ENCODE measurements at regions not wholly inside any gene's neighbourhood (a gene's known extent, or its start where the extent isn't known, plus 50 kb on each side); places are given as distances from the start of the nearest gene placed in this dataset.

GRCh38 chr11:119982517-119983239, 155.2 kb downstream of the TRIM29 start:
- Histone ChIP-seq H3K9me1 (replicated peaks; ENCODE audit: control insufficient read depth, extremely low read depth, insufficient read depth, low read length) (no peaks in the 10 kb centered on the region), H3K4me3 (replicated peaks in 1 of 3; ENCODE audit: insufficient read depth in 1 of 3, low read depth in 1 of 3, low read length in 3 of 3) (no peak overlapping the region), H3K4me1 (ENCODE audit: control insufficient read depth, extremely low read depth, insufficient read depth, low read length) (no peaks in the 10 kb centered on the region), H3K27ac (ENCODE audit: insufficient read depth, low read depth, low read length) (no peak overlapping the region), H2AFZ (ENCODE audit: low read depth, low read length) (no peak overlapping the region), H3K27me3 (ENCODE audit: control insufficient read depth in 2 of 2, insufficient read depth in 2 of 2, low read length in 2 of 2) (no peaks in the 10 kb centered on the region), H3K36me3 (ENCODE audit: control insufficient read depth in 2 of 2, extremely low read depth in 1 of 2, insufficient read depth in 2 of 2, low read length in 2 of 2) (no peaks in the 10 kb centered on the region), H3K9ac (replicated peaks; ENCODE audit: extremely low read depth, insufficient read depth, low read length) (no peak overlapping the region), H4K20me1 (replicated peaks; ENCODE audit: control insufficient read depth, extremely low read depth, insufficient read depth, low read length) (no peaks in the 10 kb centered on the region), H3K4me2 (ENCODE audit: insufficient read depth, low read length) (no peak overlapping the region), H3K9me3 (replicated peaks; ENCODE audit: control insufficient read depth, insufficient read depth, low read length) (no peaks in the 10 kb centered on the region), H3K79me2 (ENCODE audit: control insufficient read depth, insufficient read depth, low read length) (no peaks in the 10 kb centered on the region)
- intact Hi-C loops (cut with micrococcal nuclease) = no loop called here
- FAIRE-seq = no peak
- ChIA-PET POLR2A (no interaction called here), CTCF (no interaction called here)
- no peak for DNase-seq (ENCODE audit: low read depth, low spot score)
- no TSS peak for BruUV-seq (replicated peaks)
- TF ChIP-seq MYC (IDR thresholded peaks at IDR 0.05; ENCODE audit: low read depth, low read length) = no peak
- dilution Hi-C loops (cut with MboI; ENCODE audit: extremely low pct_ligation_motif_present, low sequenced_read_pairs) = no loop called here

GRCh38 chr11:119980431-119980830, 157.5 kb downstream of the TRIM29 start:
- Histone ChIP-seq H3K9me3 (replicated peaks; ENCODE audit: control insufficient read depth, insufficient read depth, low read length) (no peaks in the 10 kb centered on the region), H3K9ac (replicated peaks; ENCODE audit: extremely low read depth, insufficient read depth, low read length) (no peak overlapping the region), H2AFZ (ENCODE audit: low read depth, low read length) (no peak overlapping the region), H3K9me1 (replicated peaks; ENCODE audit: control insufficient read depth, extremely low read depth, insufficient read depth, low read length) (no peaks in the 10 kb centered on the region), H3K4me2 (ENCODE audit: insufficient read depth, low read length) (no peak overlapping the region), H3K4me1 (ENCODE audit: control insufficient read depth, extremely low read depth, insufficient read depth, low read length) (no peaks in the 10 kb centered on the region), H3K4me3 (replicated peaks in 1 of 3; ENCODE audit: insufficient read depth in 1 of 3, low read depth in 1 of 3, low read length in 3 of 3) (no peak overlapping the region), H3K79me2 (ENCODE audit: control insufficient read depth, insufficient read depth, low read length) (no peaks in the 10 kb centered on the region), H3K27ac (ENCODE audit: insufficient read depth, low read depth, low read length) (no peak overlapping the region), H3K27me3 (ENCODE audit: control insufficient read depth in 2 of 2, insufficient read depth in 2 of 2, low read length in 2 of 2) (no peaks in the 10 kb centered on the region), H3K36me3 (ENCODE audit: control insufficient read depth in 2 of 2, extremely low read depth in 1 of 2, insufficient read depth in 2 of 2, low read length in 2 of 2) (no peaks in the 10 kb centered on the region), H4K20me1 (replicated peaks; ENCODE audit: control insufficient read depth, extremely low read depth, insufficient read depth, low read length) (no peaks in the 10 kb centered on the region)
- TF ChIP-seq FOS (IDR thresholded peaks at IDR 0.05; ENCODE audit: borderline replicate concordance, insufficient read depth, low read length) = no peak
- no peak for TF ChIP-seq EZH2 (IDR thresholded peaks at IDR 0.05; ENCODE audit: borderline replicate concordance, low read depth, low read length, severe bottlenecking)
- TF ChIP-seq POLR2A (IDR thresholded peaks at IDR 0.05; ENCODE audit: low read depth, low read length) = no peak
- no peak for TF ChIP-seq POLR2AphosphoS5 (IDR thresholded peaks at IDR 0.05; ENCODE audit: insufficient read depth, low read depth, low read length)
- no peak for TF ChIP-seq GATA2 (IDR thresholded peaks at IDR 0.05; ENCODE audit: insufficient read depth, insufficient read length, low read depth, low read length)
- no peak for TF ChIP-seq JUN (IDR thresholded peaks at IDR 0.05; ENCODE audit: borderline replicate concordance, insufficient read depth, insufficient read length, low read depth)
- dilution Hi-C loops (cut with MboI; ENCODE audit: extremely low pct_ligation_motif_present, low sequenced_read_pairs) = no loop called here
- POLR2A ChIA-PET = no interaction called here
- CTCF ChIA-PET = no interaction called here
- DNase-seq (ENCODE audit: low read depth, low spot score) (no peak), FAIRE-seq (no peak)
- BruUV-seq (replicated peaks) = no TSS peak
- intact Hi-C loops (cut with micrococcal nuclease) = no loop called here

All from endothelial cell of umbilical vein (primary cell).